Astrocyte of the spinal cord (primary cell): ENCODE measurements at regions not wholly inside any gene's neighbourhood (a gene's known extent, or its start where the extent isn't known, plus 50 kb on each side); places are given as distances from the start of the nearest gene placed in this dataset.

Experiments used
- DNase-seq: peaks from one replicate; pipeline ENCODE4 v3.0.0; 2011; ENCODE audit warnings: low read depth, low spot score
- H3K4me3 ChIP-seq: 2 replicates; pipeline ENCODE4 v1.5.1; 2011; ENCODE audit warnings: low read depth, mild to moderate bottlenecking, low read length, moderate library complexity
- in situ Hi-C: cut with HindIII; loops from 2 replicates; pipeline ENCODE4 v1.10.0; 2017; ENCODE audit warnings: low sequenced_read_pairs
- TF ChIP-seq, protein P1 (sequence below): IDR thresholded peaks from 2 replicates; pipeline ENCODE4 v1.5.1; 2012; ENCODE audit warnings: low read depth, mild to moderate bottlenecking, low read length, inconsistent platforms

DNA sequence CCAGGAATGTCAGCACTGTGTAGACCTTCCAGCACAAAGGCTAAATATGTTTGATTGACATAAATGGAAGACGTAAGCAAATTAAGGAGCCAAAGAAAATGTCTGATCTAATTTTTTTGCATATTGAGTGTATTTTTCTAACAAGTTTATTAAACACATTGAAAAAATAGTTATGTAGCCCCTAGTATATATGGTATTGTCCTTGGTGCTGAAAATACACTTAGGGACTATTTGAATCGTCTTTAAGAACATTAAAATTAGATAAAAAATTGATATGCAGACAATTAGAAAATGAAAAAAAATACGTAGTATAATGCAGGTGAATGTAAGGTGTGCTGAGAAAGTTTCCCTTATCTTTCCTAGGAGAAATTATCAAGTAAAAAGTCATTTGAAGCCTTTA is 337.0 kb downstream of the OMA1 start:
- in situ Hi-C loops, result no loop called here
- no peak overlapping the region for H3K4me3 ChIP-seq
- TF ChIP-seq, protein P1, sequence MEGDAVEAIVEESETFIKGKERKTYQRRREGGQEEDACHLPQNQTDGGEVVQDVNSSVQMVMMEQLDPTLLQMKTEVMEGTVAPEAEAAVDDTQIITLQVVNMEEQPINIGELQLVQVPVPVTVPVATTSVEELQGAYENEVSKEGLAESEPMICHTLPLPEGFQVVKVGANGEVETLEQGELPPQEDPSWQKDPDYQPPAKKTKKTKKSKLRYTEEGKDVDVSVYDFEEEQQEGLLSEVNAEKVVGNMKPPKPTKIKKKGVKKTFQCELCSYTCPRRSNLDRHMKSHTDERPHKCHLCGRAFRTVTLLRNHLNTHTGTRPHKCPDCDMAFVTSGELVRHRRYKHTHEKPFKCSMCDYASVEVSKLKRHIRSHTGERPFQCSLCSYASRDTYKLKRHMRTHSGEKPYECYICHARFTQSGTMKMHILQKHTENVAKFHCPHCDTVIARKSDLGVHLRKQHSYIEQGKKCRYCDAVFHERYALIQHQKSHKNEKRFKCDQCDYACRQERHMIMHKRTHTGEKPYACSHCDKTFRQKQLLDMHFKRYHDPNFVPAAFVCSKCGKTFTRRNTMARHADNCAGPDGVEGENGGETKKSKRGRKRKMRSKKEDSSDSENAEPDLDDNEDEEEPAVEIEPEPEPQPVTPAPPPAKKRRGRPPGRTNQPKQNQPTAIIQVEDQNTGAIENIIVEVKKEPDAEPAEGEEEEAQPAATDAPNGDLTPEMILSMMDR, result no peak
- no peak for DNase-seq

- TF ChIP-seq, protein P1, result no peak
- no peak for DNase-seq
- in situ Hi-C loops, result no loop called here
- H3K4me3 ChIP-seq, result no peak overlapping the region
These were observed 339.8 kb downstream of the OMA1 start for GRCh38 chr1:58206749-58207148.

- no peak overlapping the region for H3K4me3 ChIP-seq
- in situ Hi-C loops, result no loop called here
- TF ChIP-seq, protein P1, result no peak
- no peak for DNase-seq
These were observed 342.2 kb downstream of the OMA1 start for GRCh38 chr1:58204284-58204683.

GRCh38 chr1:58201492-58202106 is 344.9 kb downstream of the OMA1 start:
- no peak overlapping the region for H3K4me3 ChIP-seq
- DNase-seq, result no peak
- in situ Hi-C loops, result no loop called here
- TF ChIP-seq, protein P1, result no peak

DNA sequence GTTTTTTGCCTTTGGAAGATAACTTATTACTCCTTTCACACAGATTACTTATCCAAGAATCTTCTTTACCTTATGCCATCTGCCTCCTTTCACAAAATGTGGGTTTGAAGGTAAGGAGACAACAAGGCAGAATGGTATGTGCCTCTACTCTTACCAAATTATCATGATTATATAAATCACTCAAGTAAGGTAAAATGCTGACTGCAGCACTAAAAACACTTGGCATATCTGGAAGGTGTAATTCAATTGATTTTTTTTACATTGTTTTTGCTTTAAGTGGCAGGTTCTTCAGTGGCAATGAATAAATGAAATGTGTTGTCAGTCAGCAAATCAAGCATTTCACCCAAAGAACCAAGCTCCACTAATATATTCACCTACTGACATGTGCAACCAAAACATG is 346.1 kb downstream of the OMA1 start:
- DNase-seq, result no peak
- TF ChIP-seq, protein P1, result no peak
- in situ Hi-C loops, result no loop called here
- no peak overlapping the region for H3K4me3 ChIP-seq

DNA sequence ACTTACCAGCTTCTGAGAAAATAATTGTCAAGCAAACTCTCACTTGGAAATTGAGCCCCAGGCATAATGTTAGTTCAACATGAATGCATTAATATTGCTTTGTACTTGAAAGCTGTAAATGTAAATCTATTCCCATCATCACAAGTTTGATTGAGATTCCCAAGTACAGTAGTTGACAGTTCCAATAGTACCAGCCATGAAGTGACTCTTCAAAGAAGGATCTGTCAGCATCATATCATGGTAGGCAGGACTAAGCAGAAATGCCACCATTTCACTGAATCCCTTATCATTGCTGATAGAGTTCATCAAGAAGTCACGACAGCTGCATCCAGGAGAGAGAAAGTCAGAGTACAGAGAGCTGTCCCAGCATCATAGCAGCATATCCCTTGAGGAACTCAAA is 348.7 kb downstream of the OMA1 start:
- in situ Hi-C loops, result no loop called here

More for the DNA sequence above, 348.7 kb downstream of the OMA1 start:
- no peak overlapping the region for H3K4me3 ChIP-seq
- DNase-seq, result no peak
- TF ChIP-seq, protein P1, result no peak
